Astrocyte (in vitro differentiated cells and primary cell): ENCODE measurements at regions not wholly inside any gene's neighbourhood (a gene's known extent, or its start where the extent isn't known, plus 50 kb on each side); places are given as distances from the start of the nearest gene placed in this dataset.

ENCODE experiments used
- DNase-seq: peaks from one replicate; pipeline ENCODE4 v3.0.0-alpha.2; 2010; ENCODE audit warnings: low read depth
- FAIRE-seq: peaks from 2 replicates; lab custom pipeline; 2011; peaks lifted over from hg19 to GRCh38; lab: Jason Lieb, UNC
- H2AFZ ChIP-seq: 2 replicates; pipeline ENCODE4 v1.6.0; 2012; ENCODE audit warnings: low read depth, low read length, inconsistent platforms
- H3K27ac ChIP-seq: 2 replicates; pipeline ENCODE4 v1.5.1; 2011; ENCODE audit warnings: low read depth, low read length, inconsistent platforms
- H3K27me3 ChIP-seq: 2 replicates; pipeline ENCODE4 v1.6.0; 2011; ENCODE audit warnings: low read length, inconsistent platforms; ENCODE audit not compliant: insufficient read depth
- H3K36me3 ChIP-seq: 2 replicates; pipeline ENCODE4 v1.5.1; 2011; ENCODE audit warnings: low read length, inconsistent platforms; ENCODE audit not compliant: insufficient read depth
- H3K4me1 ChIP-seq: 2 replicates; pipeline ENCODE4 v1.5.1; 2011; ENCODE audit warnings: low read length, inconsistent platforms; ENCODE audit not compliant: insufficient read depth
- H3K4me2 ChIP-seq: 2 replicates; pipeline ENCODE4 v1.6.0; 2012; ENCODE audit warnings: low read length, inconsistent platforms
- H3K4me3 ChIP-seq: 2 replicates; pipeline ENCODE4 v1.5.1; 2011; ENCODE audit warnings: low read depth, mild to moderate bottlenecking, low read length, inconsistent platforms; ENCODE audit not compliant: insufficient read depth
- H3K79me2 ChIP-seq: 2 replicates; pipeline ENCODE4 v1.6.0; 2012; ENCODE audit warnings: mild to moderate bottlenecking, low read length, inconsistent platforms; ENCODE audit not compliant: insufficient read depth
- H3K9ac ChIP-seq: 2 replicates; pipeline ENCODE4 v1.6.0; 2012; ENCODE audit warnings: mild to moderate bottlenecking, low read length, inconsistent platforms
- H3K9me3 ChIP-seq: 2 replicates; pipeline ENCODE4 v1.5.1; 2012; ENCODE audit warnings: low read depth, mild to moderate bottlenecking, low read length, inconsistent platforms; ENCODE audit not compliant: insufficient read depth
- H4K20me1 ChIP-seq: 2 replicates; pipeline ENCODE4 v1.6.0; 2012; ENCODE audit warnings: low read length, inconsistent platforms; ENCODE audit not compliant: insufficient read depth
- H3K27ac Mint-ChIP-seq: one replicate; pipeline ENCODE4 v1.8.0; 2021; ENCODE audit warnings: mild to moderate bottlenecking, mixed read lengths; ENCODE audit not compliant: unreplicated experiment
- H3K27me3 Mint-ChIP-seq: one replicate; pipeline ENCODE4 v1.8.0; 2021; ENCODE audit warnings: low read depth, mixed read lengths; ENCODE audit not compliant: unreplicated experiment
- H3K36me3 Mint-ChIP-seq: one replicate; pipeline ENCODE4 v1.8.0; 2021; ENCODE audit warnings: low read depth, mixed read lengths; ENCODE audit not compliant: unreplicated experiment
- H3K4me1 Mint-ChIP-seq: one replicate; pipeline ENCODE4 v1.8.0; 2021; ENCODE audit warnings: low read depth, mixed read lengths; ENCODE audit not compliant: unreplicated experiment
- H3K4me3 Mint-ChIP-seq: one replicate; pipeline ENCODE4 v1.8.0; 2021; ENCODE audit warnings: mild to moderate bottlenecking, moderate library complexity, mixed read lengths; ENCODE audit not compliant: unreplicated experiment
- H3K9me3 Mint-ChIP-seq: one replicate; pipeline ENCODE4 v1.8.0; 2021; ENCODE audit warnings: mild to moderate bottlenecking, mixed read lengths; ENCODE audit not compliant: unreplicated experiment
- EZH2 ChIP-seq: IDR thresholded peaks from 2 replicates; pipeline ENCODE4 v1.6.1; 2012; ENCODE audit warnings: mild to moderate bottlenecking, low read length, inconsistent platforms; ENCODE audit not compliant: insufficient read depth
- TF ChIP-seq, protein P1 (sequence below): IDR thresholded peaks from 2 replicates; pipeline ENCODE4 v1.5.1; 2011; ENCODE audit warnings: low read depth, mild to moderate bottlenecking, inconsistent platforms, low read length, moderate library complexity; ENCODE audit not compliant: insufficient read depth

GRCh38 chr7:41489885-41490284, 213.0 kb downstream of the INHBA start:
- Mint-ChIP-seq H3K9me3 (no peaks in the 10 kb centered on the region), H3K36me3 (no peaks in the 10 kb centered on the region), H3K4me1 (no peaks in the 10 kb centered on the region), H3K27ac (no peak overlapping the region), H3K27me3 (no peaks in the 10 kb centered on the region), H3K4me3 (no peak overlapping the region)
- Histone ChIP-seq H3K27ac (no peak overlapping the region), H3K9me3 (no peaks in the 10 kb centered on the region), H3K79me2 (no peaks in the 10 kb centered on the region), H3K36me3 (no peaks in the 10 kb centered on the region), H3K4me3 (no peak overlapping the region), H3K4me1 (no peaks in the 10 kb centered on the region), H3K9ac (no peak overlapping the region), H3K4me2 (no peak overlapping the region), H4K20me1 (no peaks in the 10 kb centered on the region), H2AFZ (no peak overlapping the region), H3K27me3 (no peaks in the 10 kb centered on the region)
- TF ChIP-seq EZH2 = no peak
- TF ChIP-seq, protein P1, sequence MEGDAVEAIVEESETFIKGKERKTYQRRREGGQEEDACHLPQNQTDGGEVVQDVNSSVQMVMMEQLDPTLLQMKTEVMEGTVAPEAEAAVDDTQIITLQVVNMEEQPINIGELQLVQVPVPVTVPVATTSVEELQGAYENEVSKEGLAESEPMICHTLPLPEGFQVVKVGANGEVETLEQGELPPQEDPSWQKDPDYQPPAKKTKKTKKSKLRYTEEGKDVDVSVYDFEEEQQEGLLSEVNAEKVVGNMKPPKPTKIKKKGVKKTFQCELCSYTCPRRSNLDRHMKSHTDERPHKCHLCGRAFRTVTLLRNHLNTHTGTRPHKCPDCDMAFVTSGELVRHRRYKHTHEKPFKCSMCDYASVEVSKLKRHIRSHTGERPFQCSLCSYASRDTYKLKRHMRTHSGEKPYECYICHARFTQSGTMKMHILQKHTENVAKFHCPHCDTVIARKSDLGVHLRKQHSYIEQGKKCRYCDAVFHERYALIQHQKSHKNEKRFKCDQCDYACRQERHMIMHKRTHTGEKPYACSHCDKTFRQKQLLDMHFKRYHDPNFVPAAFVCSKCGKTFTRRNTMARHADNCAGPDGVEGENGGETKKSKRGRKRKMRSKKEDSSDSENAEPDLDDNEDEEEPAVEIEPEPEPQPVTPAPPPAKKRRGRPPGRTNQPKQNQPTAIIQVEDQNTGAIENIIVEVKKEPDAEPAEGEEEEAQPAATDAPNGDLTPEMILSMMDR = no peak
- DNase-seq (no peak), FAIRE-seq (no peak)

DNA sequence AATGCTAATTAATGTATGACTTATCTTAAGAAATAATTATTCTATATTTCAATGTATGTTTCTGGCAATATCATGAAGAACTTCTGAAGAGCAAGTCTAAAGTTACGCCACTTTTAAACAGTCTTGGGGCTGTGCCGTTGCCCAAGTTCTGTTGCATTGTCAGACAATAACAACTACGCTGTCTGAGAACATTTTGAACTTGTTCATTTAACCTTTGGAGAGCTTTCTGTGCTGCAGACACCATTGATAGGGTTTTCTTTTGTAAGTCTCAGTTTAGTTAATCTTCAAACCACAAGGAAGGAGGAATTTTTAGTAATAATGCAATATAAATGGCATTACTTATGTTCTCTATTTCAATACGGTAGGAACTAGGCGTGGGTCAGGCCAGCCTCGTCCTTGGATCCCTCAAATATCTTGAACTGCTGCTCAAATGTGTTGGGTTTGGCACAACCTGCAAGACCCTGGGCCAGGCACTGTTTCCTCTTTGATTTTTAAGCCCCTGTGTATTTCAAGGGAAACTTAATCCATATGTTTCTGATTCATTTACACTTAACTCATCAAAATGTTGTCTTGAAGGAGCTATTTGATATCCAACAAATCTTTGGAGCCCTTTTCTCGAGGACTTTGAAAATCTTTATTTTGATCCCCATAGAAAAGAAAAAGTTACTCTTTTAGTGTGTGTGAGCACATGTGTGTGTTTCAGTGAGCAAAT, 215.5 kb downstream of the INHBA start:
- no peaks in the 10 kb centered on the region for H4K20me1 ChIP-seq
- H3K9me3 Mint-ChIP-seq = no peaks in the 10 kb centered on the region
- H3K4me3 Mint-ChIP-seq = no peak overlapping the region
- no peaks in the 10 kb centered on the region for H3K4me1 ChIP-seq
- no peaks in the 10 kb centered on the region for H3K27me3 Mint-ChIP-seq
- no peaks in the 10 kb centered on the region for H3K36me3 Mint-ChIP-seq
- no peaks in the 10 kb centered on the region for H3K9me3 ChIP-seq
- H3K36me3 ChIP-seq = no peaks in the 10 kb centered on the region
- no peak overlapping the region for H3K9ac ChIP-seq
- no peaks in the 10 kb centered on the region for H3K27me3 ChIP-seq
- no peak overlapping the region for H3K4me3 ChIP-seq
- no peaks in the 10 kb centered on the region for H3K79me2 ChIP-seq
- no peak overlapping the region for H3K4me2 ChIP-seq
- H3K27ac Mint-ChIP-seq = no peak overlapping the region
- no peak for DNase-seq
- no peak for TF ChIP-seq EZH2
- TF ChIP-seq, protein P1 = no peak
- H3K27ac ChIP-seq = no peak overlapping the region
- no peak overlapping the region for H2AFZ ChIP-seq
- H3K4me1 Mint-ChIP-seq = no peaks in the 10 kb centered on the region
- FAIRE-seq = no peak

- Histone ChIP-seq H3K4me1 (peaks cover 4% of the 10 kb centered on the region), H3K4me2 (no peak overlapping the region), H3K9ac (no peak overlapping the region), H3K79me2 (no peaks in the 10 kb centered on the region), H3K27me3 (no peaks in the 10 kb centered on the region), H3K9me3 (peaks cover 5% of the 10 kb centered on the region), H3K36me3 (no peaks in the 10 kb centered on the region), H4K20me1 (no peaks in the 10 kb centered on the region), H2AFZ (no peak overlapping the region), H3K4me3 (no peak overlapping the region), H3K27ac (no peak overlapping the region)
- TF ChIP-seq, protein P1 = no peak
- TF ChIP-seq EZH2 = no peak
- no peaks in the 10 kb centered on the region for H3K36me3 Mint-ChIP-seq
- peaks cover 9% of the 10 kb centered on the region for H3K4me1 Mint-ChIP-seq
- no peak overlapping the region for H3K4me3 Mint-ChIP-seq
- no peak for DNase-seq
- H3K27me3 Mint-ChIP-seq = no peaks in the 10 kb centered on the region
- H3K9me3 Mint-ChIP-seq = peaks cover 5% of the 10 kb centered on the region
- no peak overlapping the region for H3K27ac Mint-ChIP-seq
- no peak for FAIRE-seq
Measured at GRCh38 chr7:41481353-41481752, 221.5 kb downstream of the INHBA start.
